Tibial nerve (tissue), 4 donors: ENCODE measurements at regions not wholly inside any gene's neighbourhood (a gene's known extent, or its start where the extent isn't known, plus 50 kb on each side); places are given as distances from the start of the nearest gene placed in this dataset.

Experiments
- DNase-seq, 2 donors: peaks; one replicate each; pipeline ENCODE4 v3.0.0-alpha.2; 2019; ENCODE audit warnings: low spot score in 2 of 2
- H3K27ac ChIP-seq, 4 donors: fragments of 200-600 bp; sonication (generic) in 3 of 4; one replicate each; pipeline ENCODE4 v1.5.1; 2017 to 2019; ENCODE audit warnings: mild to moderate bottlenecking in 1 of 4
- H3K27me3 ChIP-seq, 2 donors: fragments of 200-600 bp; sonication (generic) in 1 of 2; one replicate each; pipeline versions ENCODE4 v1.5.1 to v1.6.0; 2017 to 2019
- H3K36me3 ChIP-seq, 3 donors: fragments of 200-600 bp; sonication (generic); one replicate each; pipeline ENCODE4 v1.5.1; 2018 to 2019
- H3K4me1 ChIP-seq, 4 donors: fragments of 200-600 bp; sonication (generic) in 3 of 4; one replicate each; pipeline ENCODE4 v1.5.1; 2017 to 2019
- H3K4me3 ChIP-seq, 4 donors: fragments of 200-600 bp; sonication (generic) in 3 of 4; one replicate each; pipeline ENCODE4 v1.5.1; 2017 to 2019; ENCODE audit warnings: mild to moderate bottlenecking in 1 of 4, moderate library complexity in 1 of 4
- H3K9me3 ChIP-seq, 4 donors: fragments of 200-600 bp; sonication (generic) in 3 of 4; one replicate each; pipeline ENCODE4 v1.5.1; 2017 to 2019
- CTCF ChIP-seq, 5 experiments: fragments of 200-600 bp in 3 of 5; fragments of 450-650 bp in 2 of 5; sonication (generic) in 3 of 5; IDR thresholded peaks; one replicate each; pipeline ENCODE4 v1.5.1; 2016 to 2019; ENCODE audit warnings: antibody characterized with exemption in 5 of 5, mild to moderate bottlenecking in 3 of 5, moderate library complexity in 2 of 5
- EP300 ChIP-seq, 2 donors: sonication (generic); formaldehyde crosslinking; IDR thresholded peaks; one replicate each; pipeline ENCODE4 v1.6.1; 2017; ENCODE audit warnings: antibody characterized with exemption in 2 of 2, mild to moderate bottlenecking in 1 of 2
- POLR2A ChIP-seq, 2 donors: fragments of 450-650 bp; IDR thresholded peaks; one replicate each; pipeline ENCODE4 v1.6.1; 2017; ENCODE audit warnings: antibody characterized with exemption in 2 of 2, mild to moderate bottlenecking in 2 of 2, moderate library complexity in 2 of 2
- WGBS, 2 donors: methylation state at CpG; one replicate each; pipeline ENCODE4 v1.1.5; 2018; 5-methylcytosine and 5-hydroxymethylcytosine counted together

GRCh38 chr3:110905121-110905520, 166.5 kb upstream of the NECTIN3 start:
- TF ChIP-seq EP300 (IDR thresholded peaks at IDR 0.05) (no peak), CTCF (IDR thresholded peaks at IDR 0.05) (no peak), POLR2A (IDR thresholded peaks at IDR 0.05) (no peak)
- H3K4me1 ChIP-seq = no peaks in the 10 kb centered on the region
- 67 to 70% methylated on average over 1 of the region's 1 CpG for WGBS, 2 donors

GRCh38 chr3:110909839-110910238, 161.8 kb upstream of the NECTIN3 start:
- 56 to 60% methylated on average over 2 of the region's 2 CpGs for WGBS, 2 donors
- DNase-seq = no peak
- Histone ChIP-seq H3K36me3 (no peaks in the 10 kb centered on the region), H3K4me1 (no peaks in the 10 kb centered on the region), H3K27ac (no peak overlapping the region), H3K27me3 (no peaks in the 10 kb centered on the region), H3K4me3 (no peak overlapping the region), H3K9me3 (no peaks in the 10 kb centered on the region)
- no peak for TF ChIP-seq POLR2A (IDR thresholded peaks at IDR 0.05)
- no peak for TF ChIP-seq CTCF (IDR thresholded peaks at IDR 0.05)
- no peak for TF ChIP-seq EP300 (IDR thresholded peaks at IDR 0.05)

More at GRCh38 chr3:110905121-110905520, 166.5 kb upstream of the NECTIN3 start:
- no peak for DNase-seq
- H3K4me3 ChIP-seq = no peak overlapping the region
- no peak overlapping the region for H3K27ac ChIP-seq
- no peaks in the 10 kb centered on the region for H3K27me3 ChIP-seq
- no peaks in the 10 kb centered on the region for H3K36me3 ChIP-seq
- H3K9me3 ChIP-seq = no peaks in the 10 kb centered on the region

GRCh38 chr3:110910346-110910955, 161.2 kb upstream of the NECTIN3 start:
- Histone ChIP-seq H3K36me3 (no peaks in the 10 kb centered on the region), H3K27me3 (no peaks in the 10 kb centered on the region), H3K4me1 (no peaks in the 10 kb centered on the region), H3K27ac (no peak overlapping the region), H3K9me3 (no peaks in the 10 kb centered on the region), H3K4me3 (no peak overlapping the region)
- DNase-seq = no peak
- 63 to 66% methylated on average over 4 of the region's 4 CpGs for WGBS, 2 donors
- TF ChIP-seq EP300 (IDR thresholded peaks at IDR 0.05) (no peak), POLR2A (IDR thresholded peaks at IDR 0.05) (no peak), CTCF (IDR thresholded peaks at IDR 0.05) (no peak)

- no peaks in the 10 kb centered on the region for H3K4me1 ChIP-seq
- H3K4me3 ChIP-seq = no peak overlapping the region
- no peak for TF ChIP-seq CTCF (IDR thresholded peaks at IDR 0.05)
- H3K27ac ChIP-seq = no peak overlapping the region
- peaks cover 0 to 9% (median 0%) of the 10 kb centered on the region in 4 donors for H3K9me3 ChIP-seq
- no peaks in the 10 kb centered on the region for H3K27me3 ChIP-seq
- DNase-seq = no peak
- WGBS, 2 donors = 86 to 89% methylated on average over 4 of the region's 4 CpGs
- H3K36me3 ChIP-seq = no peaks in the 10 kb centered on the region
Observed at GRCh38 chr3:110918963-110919362, 152.7 kb upstream of the NECTIN3 start.

GRCh38 chr3:110925798-110926197, 145.8 kb upstream of the NECTIN3 start:
- no peaks in the 10 kb centered on the region for H3K36me3 ChIP-seq
- no peak for TF ChIP-seq EP300 (IDR thresholded peaks at IDR 0.05)
- no peak for TF ChIP-seq POLR2A (IDR thresholded peaks at IDR 0.05)
- no peak for TF ChIP-seq CTCF (IDR thresholded peaks at IDR 0.05)
- H3K9me3 ChIP-seq = no peaks in the 10 kb centered on the region
- no peak overlapping the region for H3K27ac ChIP-seq
- WGBS, 2 donors = 51 to 68% methylated on average over 4 of the region's 4 CpGs
- no peak overlapping the region for H3K4me3 ChIP-seq
- DNase-seq = no peak
- H3K27me3 ChIP-seq = no peaks in the 10 kb centered on the region
- H3K4me1 ChIP-seq = no peaks in the 10 kb centered on the region
